ENCODE measurements at regions not wholly inside any gene's neighbourhood (a gene's known extent, or its start where the extent isn't known, plus 50 kb on each side); places are given as distances from the start of the nearest gene placed in this dataset.

DNA sequence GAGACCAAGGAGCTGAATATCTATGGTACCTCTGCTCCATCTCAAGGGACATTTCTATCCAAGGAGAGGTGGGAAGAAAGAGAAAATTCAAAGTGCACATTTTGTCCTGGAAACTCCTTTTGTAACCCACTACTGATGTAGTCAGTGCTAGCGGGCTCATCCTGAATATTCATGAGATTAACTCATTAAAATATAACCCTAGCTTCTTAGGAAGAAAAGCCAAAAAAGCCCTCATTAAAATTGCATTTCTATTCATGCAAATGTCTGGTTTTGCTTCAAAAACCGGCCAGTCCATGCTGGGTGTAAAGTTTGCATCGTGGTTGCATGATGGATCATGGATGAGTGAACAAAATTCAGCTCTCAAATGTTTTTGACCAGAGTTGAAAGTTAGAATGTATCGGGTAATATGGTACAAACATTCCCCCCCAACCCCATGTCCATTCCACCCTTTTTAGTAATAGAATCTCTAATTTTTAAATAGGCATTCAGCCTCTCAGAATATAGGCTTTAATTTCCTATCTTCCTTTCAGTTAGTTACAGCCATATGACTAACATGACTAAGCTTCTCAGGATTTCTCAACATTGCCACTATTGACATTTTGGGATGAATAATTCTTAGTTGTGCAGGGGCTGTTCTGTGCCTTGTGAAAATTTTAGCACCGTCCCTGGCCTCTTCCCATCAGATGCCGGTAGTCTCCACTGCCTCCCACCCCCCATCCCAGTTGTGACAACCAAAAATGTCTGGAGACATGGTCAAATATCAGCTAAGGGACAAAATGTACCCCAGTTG is 104.2 kb upstream of the RND3 start:
- Histone ChIP-seq H3K4me2 (ENCODE audit: insufficient read depth, insufficient read length, low read length) (no peak overlapping the region), H2BK20ac (ENCODE audit: low read depth, low read length, poor library complexity, severe bottlenecking) (no peak overlapping the region), H3K14ac (ENCODE audit: insufficient read depth, low read length) (no peak overlapping the region), H4K5ac (ENCODE audit: insufficient read length, low read depth, low read length) (no peak overlapping the region), H3K27me3 (ENCODE audit: insufficient read depth, low read length) (no peaks in the 10 kb centered on the region), H4K91ac (ENCODE audit: insufficient read length, low read depth, low read length) (no peak overlapping the region), H3K79me2 (ENCODE audit: insufficient read depth, low read length) (no peaks in the 10 kb centered on the region), H3K4ac (ENCODE audit: low read depth, low read length) (no peak overlapping the region), H2AK5ac (ENCODE audit: insufficient read length, low read length) (no peak overlapping the region), H2BK5ac (ENCODE audit: insufficient read length, low read length) (no peak overlapping the region), H3K9me3 (ENCODE audit: control insufficient read depth, low read depth, low read length) (no peaks in the 10 kb centered on the region), H4K8ac (replicated peaks; ENCODE audit: insufficient read length, low read depth, low read length) (no peak overlapping the region), H3K18ac (ENCODE audit: insufficient read length, low read depth, low read length) (no peak overlapping the region), H2BK15ac (ENCODE audit: low read depth, low read length) (no peak overlapping the region), H4K20me1 (ENCODE audit: control insufficient read depth, insufficient read depth, insufficient read length) (no peaks in the 10 kb centered on the region), H3T11ph (ENCODE audit: low read length) (no peak overlapping the region), H3K23ac (ENCODE audit: insufficient read length, low read depth, low read length) (no peak overlapping the region), H3K4me1 (ENCODE audit: insufficient read depth, low read length) (no peaks in the 10 kb centered on the region), H2BK12ac (ENCODE audit: insufficient read length, low read depth, low read length) (no peak overlapping the region), H3K9ac (ENCODE audit: extremely low read depth, insufficient read length, low read length) (no peak overlapping the region), H3K23me2 (ENCODE audit: insufficient read length, low read depth, low read length, poor library complexity, severe bottlenecking) (no peaks in the 10 kb centered on the region), H3K56ac (ENCODE audit: insufficient read length, low read depth, low read length) (no peak overlapping the region), H3K27ac (ENCODE audit: insufficient read length, low read depth, low read length) (no peak overlapping the region), H3K79me1 (ENCODE audit: insufficient read depth, low read depth, low read length, poor library complexity, severe bottlenecking) (no peaks in the 10 kb centered on the region), H2BK120ac (ENCODE audit: low read depth, low read length, poor library complexity, severe bottlenecking) (no peak overlapping the region), H2AFZ (ENCODE audit: low read length) (no peak overlapping the region)
- no peaks in the 10 kb centered on the region for H3K9me3 Mint-ChIP-seq
- no peaks in the 10 kb centered on the region; a peak in 2 of 7 replicates for H3K36me3 Mint-ChIP-seq (ENCODE audit: insufficient read depth in 1 of 3, low read depth in 3 of 3)
- H3K4me1 Mint-ChIP-seq, result peaks cover 15 to 21% of the 10 kb centered on the region in 2 experiments
- no peak overlapping the region for H3K4me3 Mint-ChIP-seq
- DNase-seq, result no peak
- TF ChIP-seq, protein P1, sequence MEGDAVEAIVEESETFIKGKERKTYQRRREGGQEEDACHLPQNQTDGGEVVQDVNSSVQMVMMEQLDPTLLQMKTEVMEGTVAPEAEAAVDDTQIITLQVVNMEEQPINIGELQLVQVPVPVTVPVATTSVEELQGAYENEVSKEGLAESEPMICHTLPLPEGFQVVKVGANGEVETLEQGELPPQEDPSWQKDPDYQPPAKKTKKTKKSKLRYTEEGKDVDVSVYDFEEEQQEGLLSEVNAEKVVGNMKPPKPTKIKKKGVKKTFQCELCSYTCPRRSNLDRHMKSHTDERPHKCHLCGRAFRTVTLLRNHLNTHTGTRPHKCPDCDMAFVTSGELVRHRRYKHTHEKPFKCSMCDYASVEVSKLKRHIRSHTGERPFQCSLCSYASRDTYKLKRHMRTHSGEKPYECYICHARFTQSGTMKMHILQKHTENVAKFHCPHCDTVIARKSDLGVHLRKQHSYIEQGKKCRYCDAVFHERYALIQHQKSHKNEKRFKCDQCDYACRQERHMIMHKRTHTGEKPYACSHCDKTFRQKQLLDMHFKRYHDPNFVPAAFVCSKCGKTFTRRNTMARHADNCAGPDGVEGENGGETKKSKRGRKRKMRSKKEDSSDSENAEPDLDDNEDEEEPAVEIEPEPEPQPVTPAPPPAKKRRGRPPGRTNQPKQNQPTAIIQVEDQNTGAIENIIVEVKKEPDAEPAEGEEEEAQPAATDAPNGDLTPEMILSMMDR (conservative IDR thresholded peaks at IDR 0.05), result no peak
- no CpG with 5 or more reads among the region's 6 CpGs for WGBS (ENCODE audit: extremely low coverage, insufficient read length, low lambda C conversion rate)
- H3K27me3 Mint-ChIP-seq (ENCODE audit: low read depth), result no peaks in the 10 kb centered on the region
- H3K27ac Mint-ChIP-seq, result no peak overlapping the region

Data from H9 (cell line).